HFFc6 (cell line): ENCODE measurements at regions not wholly inside any gene's neighbourhood (a gene's known extent, or its start where the extent isn't known, plus 50 kb on each side); places are given as distances from the start of the nearest gene placed in this dataset.

Experiments used
- DNase-seq: peaks from one replicate; pipeline ENCODE4 v3.0.0-alpha.2; 2018
- H3K27ac Mint-ChIP-seq: 2 replicates; pipeline ENCODE4 v1.8.0; 2020; ENCODE audit warnings: mild to moderate bottlenecking, mixed read lengths
- H3K27me3 Mint-ChIP-seq: 2 replicates; pipeline ENCODE4 v1.8.0; 2021; ENCODE audit warnings: mild to moderate bottlenecking, moderate library complexity, mixed read lengths; ENCODE audit not compliant: insufficient read depth
- H3K36me3 Mint-ChIP-seq: 2 replicates; pipeline ENCODE4 v1.8.0; 2021; ENCODE audit warnings: low read depth, mixed read lengths
- H3K4me1 Mint-ChIP-seq: 2 replicates; pipeline ENCODE4 v1.8.0; 2020; ENCODE audit warnings: low read depth, mixed read lengths
- H3K4me3 Mint-ChIP-seq: 2 replicates; pipeline ENCODE4 v1.8.0; 2020; ENCODE audit warnings: mild to moderate bottlenecking, moderate library complexity, mixed read lengths
- H3K9me3 Mint-ChIP-seq: 2 replicates; pipeline ENCODE4 v1.8.0; 2020; ENCODE audit warnings: mild to moderate bottlenecking, mixed read lengths
- CTCF ChIP-seq: fragments of 200-600 bp; sonication (generic); IDR thresholded peaks from 2 replicates; pipeline ENCODE4 v1.5.0; 2021; ENCODE audit warnings: antibody characterized with exemption, mild to moderate bottlenecking

DNA sequence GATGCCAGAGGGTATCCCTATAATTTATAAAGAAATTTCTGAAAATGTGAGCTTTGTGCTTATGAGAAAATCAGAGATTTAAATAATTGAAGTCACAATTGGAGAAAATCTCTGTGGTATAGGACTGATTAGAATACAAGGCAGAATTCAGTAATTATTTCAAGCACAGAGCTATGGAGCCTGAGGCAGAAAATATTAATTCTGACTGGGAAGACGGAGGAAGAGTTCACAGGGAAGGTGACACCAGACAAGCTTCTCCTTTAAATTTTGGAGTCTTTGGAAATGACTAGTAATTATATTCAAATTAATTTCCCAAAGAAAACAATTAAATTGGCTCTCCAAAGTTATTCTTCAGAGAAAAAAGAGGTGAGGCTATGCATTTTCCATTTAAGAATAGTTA, 121.5 kb downstream of the CHRM3 start:
- no peak overlapping the region for H3K4me3 Mint-ChIP-seq
- peaks cover 60% of the 10 kb centered on the region for H3K9me3 Mint-ChIP-seq
- no peaks in the 10 kb centered on the region for H3K4me1 Mint-ChIP-seq
- H3K27me3 Mint-ChIP-seq, result peaks cover 2% of the 10 kb centered on the region
- peaks cover 17% of the 10 kb centered on the region; the same call in 1 of the 2 replicates for H3K36me3 Mint-ChIP-seq
- no peak overlapping the region for H3K27ac Mint-ChIP-seq
- no peak for DNase-seq
- no peak for TF ChIP-seq CTCF

- Mint-ChIP-seq H3K4me1 (no peaks in the 10 kb centered on the region), H3K27ac (peak overlapping the region; percentile 44; the same call in 1 of the 2 replicates), H3K36me3 (peaks cover 10% of the 10 kb centered on the region), H3K27me3 (peaks cover 2% of the 10 kb centered on the region; the same call in 1 of the 2 replicates), H3K4me3 (no peak overlapping the region), H3K9me3 (peaks cover 42% of the 10 kb centered on the region)
- DNase-seq, result no peak
- TF ChIP-seq CTCF, result no peak
Measured at GRCh38 chr1:239511875-239512274, 125.5 kb downstream of the CHRM3 start.

GRCh38 chr1:239516579-239516978, 130.2 kb downstream of the CHRM3 start:
- no peak for TF ChIP-seq CTCF
- Mint-ChIP-seq H3K27me3 (peaks cover 2% of the 10 kb centered on the region), H3K36me3 (peaks cover 5% of the 10 kb centered on the region), H3K4me1 (no peaks in the 10 kb centered on the region), H3K4me3 (no peak overlapping the region), H3K9me3 (peaks cover 31% of the 10 kb centered on the region), H3K27ac (no peak overlapping the region)
- no peak for DNase-seq

DNA sequence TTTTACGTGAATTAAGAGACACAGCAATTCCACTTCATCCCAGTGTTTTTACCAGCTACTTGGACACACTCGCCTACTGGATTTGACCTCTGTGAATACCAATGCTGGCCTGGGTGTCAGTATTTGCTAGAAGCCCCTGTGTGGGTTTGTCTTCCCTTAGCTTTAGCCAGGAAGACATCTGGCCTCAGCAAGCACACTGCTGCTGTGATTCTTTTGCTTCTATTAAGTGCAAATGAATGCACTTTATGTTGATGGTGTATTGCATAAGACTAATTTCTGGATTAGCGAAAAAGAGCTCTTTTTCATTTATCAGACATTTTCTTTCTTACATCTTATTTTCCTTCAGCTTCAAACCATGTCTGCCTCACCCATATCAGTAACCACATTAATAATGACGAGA, 140.0 kb downstream of the CHRM3 start:
- Mint-ChIP-seq H3K27me3 (no peaks in the 10 kb centered on the region; the same call in 1 of the 2 replicates), H3K36me3 (no peaks in the 10 kb centered on the region), H3K4me1 (no peaks in the 10 kb centered on the region; the same call in 1 of the 2 replicates), H3K27ac (no peak overlapping the region), H3K4me3 (no peak overlapping the region), H3K9me3 (peaks cover 18% of the 10 kb centered on the region)
- no peak for TF ChIP-seq CTCF
- no peak for DNase-seq

- TF ChIP-seq CTCF, result no peak
- H3K27me3 Mint-ChIP-seq, result no peaks in the 10 kb centered on the region; the same call in 1 of the 2 replicates
- H3K9me3 Mint-ChIP-seq, result peaks cover 18% of the 10 kb centered on the region; the same call in 1 of the 2 replicates
- no peaks in the 10 kb centered on the region; the same call in 1 of the 2 replicates for H3K4me1 Mint-ChIP-seq
- no peak overlapping the region; the same call in 1 of the 2 replicates for H3K27ac Mint-ChIP-seq
- H3K4me3 Mint-ChIP-seq, result no peak overlapping the region
- peak; percentile 5 for DNase-seq
- H3K36me3 Mint-ChIP-seq, result no peaks in the 10 kb centered on the region
Measured at GRCh38 chr1:239527051-239527693, 140.8 kb downstream of the CHRM3 start.
